ENCODE measurements at regions not wholly inside any gene's neighbourhood (a gene's known extent, or its start where the extent isn't known, plus 50 kb on each side); places are given as distances from the start of the nearest gene placed in this dataset.
A peak's percentile ranks its signal among the peaks of the same experiment; 100 is the strongest.

DNA sequence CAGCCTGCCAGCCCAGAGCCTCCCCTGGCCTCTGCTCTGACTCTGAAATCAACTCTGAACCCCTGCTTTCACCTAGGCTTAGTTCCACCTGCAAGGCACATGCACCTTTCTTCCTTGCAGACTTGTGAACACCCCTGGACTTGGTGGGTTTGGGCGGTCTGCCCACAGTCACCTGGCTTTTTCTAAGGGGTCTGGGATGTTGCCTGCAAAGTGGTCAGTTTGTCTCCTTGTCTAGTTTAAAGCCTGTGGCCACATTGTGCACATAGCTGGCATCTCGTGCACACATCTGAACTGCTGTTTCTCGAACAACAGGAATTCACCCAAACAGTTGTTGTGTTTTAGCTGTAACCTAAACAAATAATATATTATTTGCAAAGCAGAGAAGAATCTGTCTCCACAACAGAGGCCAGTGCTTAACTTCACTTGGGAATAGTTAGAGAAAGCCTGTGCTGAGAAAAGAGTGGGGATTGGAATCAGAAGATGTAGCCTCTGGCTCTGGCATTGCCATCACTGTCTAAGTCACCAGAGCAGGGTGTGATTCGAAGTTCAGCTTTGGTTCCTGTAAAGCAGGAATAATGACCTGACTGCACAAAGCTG is 108.5 kb downstream of the TMEM18 start:
- Histone ChIP-seq H3K27me3 (no peaks in the 10 kb centered on the region), H3K36me3 (no peaks in the 10 kb centered on the region), H3K4me1 (peaks cover 25% of the 10 kb centered on the region), H3K9me3 (no peaks in the 10 kb centered on the region), H3K4me3 (peak overlapping the region; percentile 4 to 8), H3K27ac (peak overlapping the region; percentile 82)
- TF ChIP-seq CTCF (IDR thresholded peaks at IDR 0.05): no peak
- TF ChIP-seq POLR2AphosphoS5 (IDR thresholded peaks at IDR 0.05; ENCODE audit: insufficient read depth in 1 of 2, low read depth in 1 of 2): no peak
- no peak for TF ChIP-seq POLR2A (IDR thresholded peaks at IDR 0.05)
- no peak for DNase-seq (ENCODE audit: extremely low spot score in 2 of 2)
- intact Hi-C loops (cut with DNase I): no loop called here

- no peaks in the 10 kb centered on the region for H3K9me3 ChIP-seq
- peak overlapping the region; percentile 82 for H3K27ac ChIP-seq
- H3K4me1 ChIP-seq: peaks cover 25% of the 10 kb centered on the region
- peak in 1 of 2 donors; percentile 97 for DNase-seq (ENCODE audit: extremely low spot score in 2 of 2)
- no peak for TF ChIP-seq POLR2A (IDR thresholded peaks at IDR 0.05)
- peak; percentile 69 to 86 for TF ChIP-seq POLR2AphosphoS5 (IDR thresholded peaks at IDR 0.05; ENCODE audit: insufficient read depth in 1 of 2, low read depth in 1 of 2)
- no peak for TF ChIP-seq CTCF (IDR thresholded peaks at IDR 0.05)
- H3K4me3 ChIP-seq: peak overlapping the region; percentile 4 to 8
- intact Hi-C loops (cut with DNase I): no loop called here
- no peaks in the 10 kb centered on the region for H3K36me3 ChIP-seq
- H3K27me3 ChIP-seq: no peaks in the 10 kb centered on the region
Observed at GRCh38 chr2:567865-568638, 109.2 kb downstream of the TMEM18 start.

GRCh38 chr2:567496-567864 is 109.7 kb downstream of the TMEM18 start:
- intact Hi-C loops (cut with DNase I): no loop called here
- DNase-seq (ENCODE audit: extremely low spot score in 2 of 2): peak in 1 of 2 donors; percentile 85
- Histone ChIP-seq H3K36me3 (no peaks in the 10 kb centered on the region), H3K4me3 (no peak overlapping the region), H3K4me1 (peaks cover 25% of the 10 kb centered on the region), H3K27ac (peak overlapping the region; percentile 82), H3K9me3 (no peaks in the 10 kb centered on the region), H3K27me3 (no peaks in the 10 kb centered on the region)
- TF ChIP-seq POLR2A (IDR thresholded peaks at IDR 0.05) (no peak), POLR2AphosphoS5 (IDR thresholded peaks at IDR 0.05; ENCODE audit: insufficient read depth in 1 of 2, low read depth in 1 of 2) (no peak), CTCF (IDR thresholded peaks at IDR 0.05) (no peak)

GRCh38 chr2:566379-567313 is 110.6 kb downstream of the TMEM18 start:
- DNase-seq (ENCODE audit: extremely low spot score in 2 of 2): peak in 1 of 2 donors; percentile 86
- H3K4me1 ChIP-seq: peaks cover 25% of the 10 kb centered on the region
- TF ChIP-seq POLR2A (IDR thresholded peaks at IDR 0.05) (no peak), CTCF (IDR thresholded peaks at IDR 0.05) (no peak), POLR2AphosphoS5 (IDR thresholded peaks at IDR 0.05; ENCODE audit: insufficient read depth in 1 of 2, low read depth in 1 of 2) (no peak)
- H3K36me3 ChIP-seq: no peaks in the 10 kb centered on the region
- H3K4me3 ChIP-seq: no peak overlapping the region
- no peaks in the 10 kb centered on the region for H3K9me3 ChIP-seq
- intact Hi-C loops (cut with DNase I): no loop called here
- no peaks in the 10 kb centered on the region for H3K27me3 ChIP-seq
- peak overlapping the region; percentile 82 for H3K27ac ChIP-seq

All from vagina (tissue), 2 donors.